Muscle of leg (tissue), 3 donors: ENCODE measurements at regions not wholly inside any gene's neighbourhood (a gene's known extent, or its start where the extent isn't known, plus 50 kb on each side); places are given as distances from the start of the nearest gene placed in this dataset.

Experiments used
- DNase-seq: peaks from one replicate; pipeline ENCODE4 v3.0.0; 2013
- H3K27ac ChIP-seq: one replicate; pipeline ENCODE4 v1.5.1; 2013; ENCODE audit warnings: mild to moderate bottlenecking, low read length, control low read depth
- H3K27me3 ChIP-seq: one replicate; pipeline ENCODE4 v1.6.1; 2013; ENCODE audit warnings: low read length; ENCODE audit not compliant: control insufficient read depth, insufficient read depth
- H3K36me3 ChIP-seq: one replicate; pipeline ENCODE4 v1.6.1; 2013; ENCODE audit warnings: low read length; ENCODE audit not compliant: control insufficient read depth, insufficient read depth
- H3K4me1 ChIP-seq: one replicate; pipeline ENCODE4 v1.6.1; 2013; ENCODE audit warnings: low read length; ENCODE audit not compliant: control insufficient read depth, insufficient read depth
- H3K4me3 ChIP-seq: one replicate; pipeline ENCODE4 v1.5.1; 2013; ENCODE audit warnings: low read length, control low read depth
- H3K9me3 ChIP-seq: replicated peaks from 2 replicates; pipeline ENCODE4 v1.6.1; 2013; ENCODE audit warnings: low read depth, low read length; ENCODE audit not compliant: control insufficient read depth
- WGBS: methylation state at CpG from one replicate; pipeline ENCODE4 v1.1.5; 2013; ENCODE audit warnings: missing lambda C conversion rate; ENCODE audit not compliant: insufficient coverage; 5-methylcytosine and 5-hydroxymethylcytosine counted together

GRCh38 chrX:99468993-99469392 is 941.1 kb downstream of the PCDH19 start:
- no peaks in the 10 kb centered on the region for H3K4me1 ChIP-seq
- H3K36me3 ChIP-seq, result no peaks in the 10 kb centered on the region
- no peak for DNase-seq
- H3K4me3 ChIP-seq, result no peak overlapping the region
- no peak overlapping the region for H3K27ac ChIP-seq
- H3K9me3 ChIP-seq, result peaks cover 3% of the 10 kb centered on the region
- no peaks in the 10 kb centered on the region for H3K27me3 ChIP-seq
- WGBS, result 73% methylated on average over 2 of the region's 5 CpGs

GRCh38 chrX:99461223-99461622 is 948.9 kb downstream of the PCDH19 start:
- no peaks in the 10 kb centered on the region for H3K27me3 ChIP-seq
- no peaks in the 10 kb centered on the region for H3K36me3 ChIP-seq
- no peak for DNase-seq
- H3K4me3 ChIP-seq, result no peak overlapping the region
- no peaks in the 10 kb centered on the region for H3K4me1 ChIP-seq
- H3K27ac ChIP-seq, result no peak overlapping the region
- no peaks in the 10 kb centered on the region for H3K9me3 ChIP-seq
- 50% methylated on average over 1 of the region's 4 CpGs for WGBS

GRCh38 chrX:99445336-99445735 is 964.7 kb downstream of the PCDH19 start:
- no peaks in the 10 kb centered on the region for H3K27me3 ChIP-seq
- no peaks in the 10 kb centered on the region for H3K36me3 ChIP-seq
- no peak overlapping the region for H3K27ac ChIP-seq
- no peaks in the 10 kb centered on the region for H3K9me3 ChIP-seq
- DNase-seq, result no peak
- H3K4me1 ChIP-seq, result no peaks in the 10 kb centered on the region
- 67% methylated on average over 1 of the region's 1 CpG for WGBS
- no peak overlapping the region for H3K4me3 ChIP-seq

GRCh38 chrX:99421796-99422195 is 988.3 kb downstream of the PCDH19 start:
- Histone ChIP-seq H3K4me1 (no peaks in the 10 kb centered on the region), H3K36me3 (no peaks in the 10 kb centered on the region), H3K9me3 (peaks cover 9% of the 10 kb centered on the region), H3K27ac (no peak overlapping the region), H3K4me3 (no peak overlapping the region), H3K27me3 (peaks cover 2% of the 10 kb centered on the region)
- peak; percentile 79 for DNase-seq

GRCh38 chrX:99415470-99415869 is 994.6 kb downstream of the PCDH19 start:
- Histone ChIP-seq H3K9me3 (peaks cover 9% of the 10 kb centered on the region), H3K27me3 (peaks cover 3% of the 10 kb centered on the region), H3K36me3 (no peaks in the 10 kb centered on the region), H3K27ac (no peak overlapping the region), H3K4me3 (no peak overlapping the region), H3K4me1 (no peaks in the 10 kb centered on the region)
- no peak for DNase-seq
- WGBS, result 64% methylated on average over 1 of the region's 1 CpG

GRCh38 chrX:99413317-99413716 is 996.8 kb downstream of the PCDH19 start:
- no peak for DNase-seq
- Histone ChIP-seq H3K4me3 (no peak overlapping the region), H3K27me3 (peaks cover 3% of the 10 kb centered on the region), H3K9me3 (peaks cover 2% of the 10 kb centered on the region), H3K4me1 (no peaks in the 10 kb centered on the region), H3K36me3 (no peaks in the 10 kb centered on the region), H3K27ac (no peak overlapping the region)
- no CpG with 5 or more reads among the region's 3 CpGs for WGBS

GRCh38 chrX:99398545-99398944 is 1011.5 kb downstream of the PCDH19 start:
- Histone ChIP-seq H3K27me3 (peaks cover 2% of the 10 kb centered on the region), H3K27ac (no peak overlapping the region), H3K9me3 (no peaks in the 10 kb centered on the region), H3K36me3 (no peaks in the 10 kb centered on the region), H3K4me1 (no peaks in the 10 kb centered on the region), H3K4me3 (no peak overlapping the region)
- WGBS, result 100% methylated on average over 1 of the region's 3 CpGs
- no peak for DNase-seq

GRCh38 chrX:99397879-99398278 is 1012.2 kb downstream of the PCDH19 start:
- Histone ChIP-seq H3K9me3 (no peaks in the 10 kb centered on the region), H3K4me3 (no peak overlapping the region), H3K27ac (no peak overlapping the region), H3K36me3 (no peaks in the 10 kb centered on the region), H3K4me1 (no peaks in the 10 kb centered on the region), H3K27me3 (peaks cover 2% of the 10 kb centered on the region)
- no CpG with 5 or more reads among the region's 1 CpG for WGBS
- DNase-seq, result no peak

GRCh38 chrX:99394456-99394855 is 1015.6 kb downstream of the PCDH19 start:
- H3K4me1 ChIP-seq, result no peaks in the 10 kb centered on the region
- H3K27me3 ChIP-seq, result peaks cover 2% of the 10 kb centered on the region
- peaks cover 3% of the 10 kb centered on the region for H3K9me3 ChIP-seq
- H3K4me3 ChIP-seq, result no peak overlapping the region
- H3K27ac ChIP-seq, result no peak overlapping the region
- whole genome bisulfite sequencing, result 85% methylated on average over 2 of the region's 2 CpGs
- H3K36me3 ChIP-seq, result no peaks in the 10 kb centered on the region
- DNase-seq, result no peak

GRCh38 chrX:99384594-99385374 is 1025.3 kb downstream of the PCDH19 start:
- Histone ChIP-seq H3K9me3 (peaks cover 8% of the 10 kb centered on the region), H3K27ac (no peak overlapping the region), H3K4me1 (no peaks in the 10 kb centered on the region), H3K36me3 (no peaks in the 10 kb centered on the region), H3K4me3 (no peak overlapping the region), H3K27me3 (peaks cover 2% of the 10 kb centered on the region)
- no peak for DNase-seq
- 84% methylated on average over 4 of the region's 5 CpGs for WGBS

GRCh38 chrX:99383786-99384185 is 1026.3 kb downstream of the PCDH19 start:
- Histone ChIP-seq H3K27ac (no peak overlapping the region), H3K36me3 (no peaks in the 10 kb centered on the region), H3K4me1 (no peaks in the 10 kb centered on the region), H3K9me3 (peaks cover 6% of the 10 kb centered on the region), H3K4me3 (no peak overlapping the region), H3K27me3 (peaks cover 2% of the 10 kb centered on the region)
- 91% methylated on average over 5 of the region's 5 CpGs for WGBS
- DNase-seq, result no peak
